Fibroblast of lung (primary cell): ENCODE measurements at regions not wholly inside any gene's neighbourhood (a gene's known extent, or its start where the extent isn't known, plus 50 kb on each side); places are given as distances from the start of the nearest gene placed in this dataset.

ENCODE experiments used
- CTCF ChIP-seq, 2 donors: IDR thresholded peaks in 1 of 2; conservative IDR thresholded peaks in 1 of 2; 1 replicate in 1 of 2; 2 replicates in 1 of 2; pipeline ENCODE4 v1.5.1; 2011 to 2012; ENCODE audit warnings: low read length in 2 of 2, control low read depth in 1 of 2, inconsistent platforms in 1 of 2, low read depth in 1 of 2, mild to moderate bottlenecking in 1 of 2
- EZH2 ChIP-seq: IDR thresholded peaks from 2 replicates; pipeline ENCODE4 v1.5.1; 2012; ENCODE audit warnings: low read length, control low read depth, mild to moderate bottlenecking; ENCODE audit errors: missing control alignments

GRCh38 chr1:166738140-166738539 lies 101.1 kb upstream of the POGK start:
- no peak for TF ChIP-seq CTCF (conservative IDR thresholded peaks at IDR 0.05 in 1 of 2, IDR thresholded peaks at IDR 0.05 in 1 of 2; ENCODE audit: low read depth in 1 of 2, low read length in 2 of 2)
- TF ChIP-seq EZH2: no peak
